CD4-positive, alpha-beta T cell (primary cell): ENCODE measurements at regions not wholly inside any gene's neighbourhood (a gene's known extent, or its start where the extent isn't known, plus 50 kb on each side); places are given as distances from the start of the nearest gene placed in this dataset.

Experiments used
- ATAC-seq: fragments of 200-7000 bp; cut with Tn5 transposase; one replicate; pipeline ENCODE4 v1.10.0; 2022; ENCODE audit warnings: mild to moderate bottlenecking; ENCODE audit not compliant: poor library complexity
- CTCF ChIA-PET: fragments of 350-600 bp; sonication (Branson Sonifier 250); formaldehyde crosslinking; loops from one replicate; lab custom pipeline; 2021; ENCODE audit warnings: antibody characterized with exemption, inconsistent platforms; lab: Charles Lee
- POLR2A ChIA-PET: fragments of 350-600 bp; sonication (Branson Sonifier 250); formaldehyde crosslinking; loops from one replicate; lab custom pipeline; 2021; ENCODE audit warnings: antibody characterized with exemption, inconsistent platforms; lab: Charles Lee
- DNase-seq, 14 experiments: peaks; one replicate each; pipeline ENCODE4 v3.0.0-alpha.2; 2013 to 2020; ENCODE audit warnings: mixed read lengths in 2 of 14
- H3K27ac ChIP-seq, 2 donors: one replicate each; pipeline versions ENCODE4 v1.5.1 to v1.7.0; 2013; ENCODE audit warnings: low read length in 2 of 2, low read depth in 1 of 2, mild to moderate bottlenecking in 1 of 2
- H3K27me3 ChIP-seq, 2 experiments: 1 replicate in 1 of 2; 2 replicates in 1 of 2; pipeline versions ENCODE4 v1.6.1 to v1.7.0; 2013; ENCODE audit warnings: low read length in 2 of 2, control low read depth in 1 of 2, mild to moderate bottlenecking in 1 of 2, moderate library complexity in 1 of 2; ENCODE audit not compliant: insufficient read depth in 2 of 2, control insufficient read depth in 1 of 2
- H3K36me3 ChIP-seq: one replicate; pipeline ENCODE4 v1.6.1; 2013; ENCODE audit warnings: low read length, control low read depth; ENCODE audit not compliant: insufficient read depth
- H3K4me1 ChIP-seq: one replicate; pipeline ENCODE4 v1.6.1; 2013; ENCODE audit warnings: low read length, control low read depth; ENCODE audit not compliant: insufficient read depth
- H3K4me3 ChIP-seq: one replicate; pipeline ENCODE4 v1.5.1; 2013; ENCODE audit warnings: mild to moderate bottlenecking, low read length, moderate library complexity
- H3K9me3 ChIP-seq, 2 experiments: 1 replicate in 1 of 2; 2 replicates in 1 of 2; pipeline versions ENCODE4 v1.6.1 to v1.7.0; 2013; ENCODE audit warnings: low read length in 2 of 2, mild to moderate bottlenecking in 2 of 2, control low read depth in 1 of 2, moderate library complexity in 1 of 2; ENCODE audit not compliant: control insufficient read depth in 1 of 2, insufficient read depth in 1 of 2
- H3K27ac Mint-ChIP-seq: one replicate; pipeline ENCODE4 v1.8.0; 2020; ENCODE audit warnings: mixed read lengths
- H3K27me3 Mint-ChIP-seq: one replicate; pipeline ENCODE4 v1.8.0; 2021; ENCODE audit warnings: mixed read lengths
- H3K36me3 Mint-ChIP-seq: one replicate; pipeline ENCODE4 v1.8.0; 2021; ENCODE audit warnings: low read depth, mixed read lengths
- H3K4me1 Mint-ChIP-seq: one replicate; pipeline ENCODE4 v1.8.0; 2021; ENCODE audit warnings: low read depth, mixed read lengths
- H3K4me3 Mint-ChIP-seq: one replicate; pipeline ENCODE4 v1.8.0; 2020; ENCODE audit warnings: mild to moderate bottlenecking, mixed read lengths
- H3K9me3 Mint-ChIP-seq: one replicate; pipeline ENCODE4 v1.8.0; 2020; ENCODE audit warnings: mixed read lengths
- CTCF ChIP-seq: fragments of 200-600 bp; IDR thresholded peaks from one replicate; pipeline ENCODE4 v1.8.0; 2022; ENCODE audit warnings: antibody characterized with exemption, mild to moderate bottlenecking
- intact Hi-C, 2 experiments: fragments of 100-400 bp; cut with DNase I in 1 of 2; cut with micrococcal nuclease in 1 of 2; formaldehyde crosslinking; loops; one replicate each; pipeline versions ENCODE4 v1.15.1 to v1.9.0; 2023 to 2025; cut with DNase I, micrococcal nuclease

GRCh38 chr5:57568136-57568535 lies 85.5 kb upstream of the ACTBL2 start:
- Histone ChIP-seq H3K4me1 (no peaks in the 10 kb centered on the region), H3K9me3 (no peaks in the 10 kb centered on the region), H3K27ac (no peak overlapping the region), H3K4me3 (no peak overlapping the region), H3K36me3 (no peaks in the 10 kb centered on the region), H3K27me3 (peaks cover 0 to 6% of the 10 kb centered on the region in 2 experiments)
- intact Hi-C loops, result no loop called here
- H3K36me3 Mint-ChIP-seq, result no peaks in the 10 kb centered on the region
- ChIA-PET CTCF (no interaction called here), POLR2A (no interaction called here)
- H3K9me3 Mint-ChIP-seq, result no peaks in the 10 kb centered on the region
- no peak for ATAC-seq
- no peak overlapping the region for H3K4me3 Mint-ChIP-seq
- no peak for DNase-seq
- TF ChIP-seq CTCF, result no peak
- H3K27ac Mint-ChIP-seq, result no peak overlapping the region
- no peaks in the 10 kb centered on the region for H3K4me1 Mint-ChIP-seq
- peaks cover 18% of the 10 kb centered on the region for H3K27me3 Mint-ChIP-seq

- ATAC-seq (no peak), DNase-seq (no peak)
- Histone ChIP-seq H3K36me3 (no peaks in the 10 kb centered on the region), H3K9me3 (no peaks in the 10 kb centered on the region), H3K4me3 (no peak overlapping the region), H3K4me1 (no peaks in the 10 kb centered on the region), H3K27ac (no peak overlapping the region), H3K27me3 (peaks cover 0 to 9% of the 10 kb centered on the region in 2 experiments)
- ChIA-PET CTCF (no interaction called here), POLR2A (no interaction called here)
- Mint-ChIP-seq H3K9me3 (no peaks in the 10 kb centered on the region), H3K36me3 (no peaks in the 10 kb centered on the region), H3K4me3 (no peak overlapping the region), H3K27ac (no peak overlapping the region), H3K4me1 (no peaks in the 10 kb centered on the region), H3K27me3 (peaks cover 19% of the 10 kb centered on the region)
- intact Hi-C loops, result no loop called here
- TF ChIP-seq CTCF, result no peak
Observed at GRCh38 chr5:57566914-57567313, 84.3 kb upstream of the ACTBL2 start.

GRCh38 chr5:57561231-57561842 lies 78.7 kb upstream of the ACTBL2 start:
- Mint-ChIP-seq H3K27ac (no peak overlapping the region), H3K27me3 (peaks cover 15% of the 10 kb centered on the region), H3K9me3 (no peaks in the 10 kb centered on the region), H3K4me1 (no peaks in the 10 kb centered on the region), H3K4me3 (no peak overlapping the region), H3K36me3 (no peaks in the 10 kb centered on the region)
- no peaks in the 10 kb centered on the region for H3K36me3 ChIP-seq
- no peaks in the 10 kb centered on the region for H3K4me1 ChIP-seq
- POLR2A ChIA-PET, result no interaction called here
- no peak for TF ChIP-seq CTCF
- DNase-seq, result no peak
- H3K27me3 ChIP-seq, result peaks cover 0 to 9% of the 10 kb centered on the region in 2 experiments
- H3K27ac ChIP-seq, result no peak overlapping the region
- CTCF ChIA-PET, result no interaction called here
- H3K9me3 ChIP-seq, result no peaks in the 10 kb centered on the region
- no peak overlapping the region for H3K4me3 ChIP-seq
- intact Hi-C loops, result no loop called here
- no peak for ATAC-seq
